Dendritic cell treated with granulocyte-macrophage colony-stimulating factor and Interleukin-4, amounts not matched to agents 40 ng/mL and 50 ng/mL, for 4 days (primary cell): ENCODE measurements at regions not wholly inside any gene's neighbourhood (a gene's known extent, or its start where the extent isn't known, plus 50 kb on each side); places are given as distances from the start of the nearest gene placed in this dataset.
"Not testable (repeated sequence)": the region's sequence is repeated elsewhere in the genome, so short reads cannot be mapped to it uniquely, and the experiment has no call there.

Source experiments
- H3K27ac Mint-ChIP-seq: one replicate; pipeline ENCODE4 v1.8.0; 2022; ENCODE audit warnings: mild to moderate bottlenecking, mixed read lengths
- H3K27me3 Mint-ChIP-seq: one replicate; pipeline ENCODE4 v1.8.0; 2022; ENCODE audit warnings: mild to moderate bottlenecking, mixed read lengths
- H3K36me3 Mint-ChIP-seq: one replicate; pipeline ENCODE4 v1.8.0; 2022; ENCODE audit warnings: low read depth, mixed read lengths
- H3K4me1 Mint-ChIP-seq: one replicate; pipeline ENCODE4 v1.8.0; 2022; ENCODE audit warnings: low read depth, mixed read lengths
- H3K4me3 Mint-ChIP-seq: one replicate; pipeline ENCODE4 v1.8.0; 2022; ENCODE audit warnings: mild to moderate bottlenecking, moderate library complexity, mixed read lengths
- H3K9me3 Mint-ChIP-seq: one replicate; pipeline ENCODE4 v1.8.0; 2022; ENCODE audit warnings: mixed read lengths
- intact Hi-C: fragments of 100-400 bp; cut with micrococcal nuclease; formaldehyde crosslinking; loops from one replicate; pipeline ENCODE4 v1.15.0; 2022

- peaks cover 22% of the 10 kb centered on the region for H3K9me3 Mint-ChIP-seq
- H3K4me3 Mint-ChIP-seq, H3K27me3 Mint-ChIP-seq, H3K4me1 Mint-ChIP-seq, intact Hi-C loops, H3K36me3 Mint-ChIP-seq, H3K27ac Mint-ChIP-seq: not testable (repeated sequence)
Observed at GRCh38 chr5:111612013-111612630, 99.8 kb upstream of the STARD4 start.

- Mint-ChIP-seq H3K4me1 (no peaks in the 10 kb centered on the region), H3K27me3 (no peaks in the 10 kb centered on the region), H3K9me3 (peaks cover 9% of the 10 kb centered on the region), H3K27ac (no peak overlapping the region), H3K36me3 (no peaks in the 10 kb centered on the region), H3K4me3 (no peak overlapping the region)
- intact Hi-C loops: no loop called here
Observed at GRCh38 chr5:111606194-111606593, 93.9 kb upstream of the STARD4 start.

GRCh38 chr5:111603446-111603827 is 91.1 kb upstream of the STARD4 start:
- no peaks in the 10 kb centered on the region for H3K27me3 Mint-ChIP-seq
- no peaks in the 10 kb centered on the region for H3K36me3 Mint-ChIP-seq
- no peak overlapping the region for H3K4me3 Mint-ChIP-seq
- H3K4me1 Mint-ChIP-seq: no peaks in the 10 kb centered on the region
- H3K9me3 Mint-ChIP-seq: no peaks in the 10 kb centered on the region
- H3K27ac Mint-ChIP-seq: no peak overlapping the region
- intact Hi-C loops: no loop called here

- Mint-ChIP-seq H3K27me3 (no peaks in the 10 kb centered on the region), H3K4me3 (no peak overlapping the region), H3K27ac (no peak overlapping the region), H3K4me1 (no peaks in the 10 kb centered on the region), H3K9me3 (no peaks in the 10 kb centered on the region), H3K36me3 (no peaks in the 10 kb centered on the region)
- intact Hi-C loops: no loop called here
Observed at GRCh38 chr5:111602817-111603445, 90.6 kb upstream of the STARD4 start.

- Mint-ChIP-seq H3K27me3 (no peaks in the 10 kb centered on the region), H3K27ac (no peak overlapping the region), H3K4me1 (no peaks in the 10 kb centered on the region), H3K4me3 (no peak overlapping the region), H3K9me3 (peaks cover 12% of the 10 kb centered on the region), H3K36me3 (no peaks in the 10 kb centered on the region)
- intact Hi-C loops: no loop called here
Observed at GRCh38 chr5:111598996-111599395, 86.7 kb upstream of the STARD4 start.

- intact Hi-C loops: no loop called here
- Mint-ChIP-seq H3K27ac (no peak overlapping the region), H3K36me3 (no peaks in the 10 kb centered on the region), H3K4me3 (no peak overlapping the region), H3K4me1 (no peaks in the 10 kb centered on the region), H3K9me3 (peaks cover 12% of the 10 kb centered on the region), H3K27me3 (no peaks in the 10 kb centered on the region)
Observed at GRCh38 chr5:111597491-111597890, 85.2 kb upstream of the STARD4 start.

GRCh38 chr5:111596705-111597104 is 84.4 kb upstream of the STARD4 start:
- H3K36me3 Mint-ChIP-seq: no peaks in the 10 kb centered on the region
- intact Hi-C loops: no loop called here
- H3K4me3 Mint-ChIP-seq: no peak overlapping the region
- H3K27ac Mint-ChIP-seq: no peak overlapping the region
- H3K4me1 Mint-ChIP-seq: no peaks in the 10 kb centered on the region
- peaks cover 12% of the 10 kb centered on the region for H3K9me3 Mint-ChIP-seq
- H3K27me3 Mint-ChIP-seq: no peaks in the 10 kb centered on the region

- no peaks in the 10 kb centered on the region for H3K4me1 Mint-ChIP-seq
- H3K27me3 Mint-ChIP-seq: no peaks in the 10 kb centered on the region
- no peak overlapping the region for H3K27ac Mint-ChIP-seq
- peaks cover 12% of the 10 kb centered on the region for H3K9me3 Mint-ChIP-seq
- H3K36me3 Mint-ChIP-seq: no peaks in the 10 kb centered on the region
- H3K4me3 Mint-ChIP-seq: no peak overlapping the region
- intact Hi-C loops: no loop called here
Observed at GRCh38 chr5:111595425-111595824, 83.1 kb upstream of the STARD4 start.

- Mint-ChIP-seq H3K4me1 (no peaks in the 10 kb centered on the region), H3K36me3 (no peaks in the 10 kb centered on the region), H3K27me3 (peaks cover 2% of the 10 kb centered on the region), H3K4me3 (no peak overlapping the region), H3K9me3 (no peaks in the 10 kb centered on the region), H3K27ac (no peak overlapping the region)
- intact Hi-C loops: no loop called here
Observed at GRCh38 chr5:111589316-111589715, 77.0 kb upstream of the STARD4 start.

- H3K4me1 Mint-ChIP-seq: peaks cover 8% of the 10 kb centered on the region
- no peak overlapping the region for H3K4me3 Mint-ChIP-seq
- intact Hi-C loops: no loop called here
- peaks cover 2% of the 10 kb centered on the region for H3K27me3 Mint-ChIP-seq
- H3K36me3 Mint-ChIP-seq: no peaks in the 10 kb centered on the region
- no peak overlapping the region for H3K27ac Mint-ChIP-seq
- H3K9me3 Mint-ChIP-seq: no peaks in the 10 kb centered on the region
Observed at GRCh38 chr5:111587728-111588127, 75.4 kb upstream of the STARD4 start.

GRCh38 chr5:111585946-111586345 is 73.6 kb upstream of the STARD4 start:
- Mint-ChIP-seq H3K27me3 (peaks cover 2% of the 10 kb centered on the region), H3K36me3 (no peaks in the 10 kb centered on the region), H3K27ac (no peak overlapping the region), H3K4me1 (peaks cover 24% of the 10 kb centered on the region), H3K4me3 (no peak overlapping the region), H3K9me3 (peaks cover 11% of the 10 kb centered on the region)
- intact Hi-C loops: no loop called here

GRCh38 chr5:111585291-111585690 is 73.0 kb upstream of the STARD4 start:
- peaks cover 29% of the 10 kb centered on the region for H3K4me1 Mint-ChIP-seq
- intact Hi-C loops: no loop called here
- peaks cover 2% of the 10 kb centered on the region for H3K27me3 Mint-ChIP-seq
- H3K9me3 Mint-ChIP-seq: peaks cover 18% of the 10 kb centered on the region
- H3K4me3 Mint-ChIP-seq: no peak overlapping the region
- no peaks in the 10 kb centered on the region for H3K36me3 Mint-ChIP-seq
- H3K27ac Mint-ChIP-seq: no peak overlapping the region

- Mint-ChIP-seq H3K4me3 (no peak overlapping the region), H3K36me3 (no peaks in the 10 kb centered on the region), H3K9me3 (peaks cover 24% of the 10 kb centered on the region), H3K27me3 (peaks cover 2% of the 10 kb centered on the region), H3K27ac (no peak overlapping the region), H3K4me1 (peaks cover 29% of the 10 kb centered on the region)
- intact Hi-C loops: no loop called here
Observed at GRCh38 chr5:111584651-111585050, 72.3 kb upstream of the STARD4 start.

GRCh38 chr5:111583758-111584203 is 71.4 kb upstream of the STARD4 start:
- H3K27me3 Mint-ChIP-seq: peaks cover 2% of the 10 kb centered on the region
- no peaks in the 10 kb centered on the region for H3K36me3 Mint-ChIP-seq
- H3K9me3 Mint-ChIP-seq: peaks cover 27% of the 10 kb centered on the region
- H3K4me1 Mint-ChIP-seq: peaks cover 29% of the 10 kb centered on the region
- H3K27ac Mint-ChIP-seq: no peak overlapping the region
- intact Hi-C loops: no loop called here
- H3K4me3 Mint-ChIP-seq: no peak overlapping the region
